ENCODE measurements at regions not wholly inside any gene's neighbourhood (a gene's known extent, or its start where the extent isn't known, plus 50 kb on each side); places are given as distances from the start of the nearest gene placed in this dataset.

DNA sequence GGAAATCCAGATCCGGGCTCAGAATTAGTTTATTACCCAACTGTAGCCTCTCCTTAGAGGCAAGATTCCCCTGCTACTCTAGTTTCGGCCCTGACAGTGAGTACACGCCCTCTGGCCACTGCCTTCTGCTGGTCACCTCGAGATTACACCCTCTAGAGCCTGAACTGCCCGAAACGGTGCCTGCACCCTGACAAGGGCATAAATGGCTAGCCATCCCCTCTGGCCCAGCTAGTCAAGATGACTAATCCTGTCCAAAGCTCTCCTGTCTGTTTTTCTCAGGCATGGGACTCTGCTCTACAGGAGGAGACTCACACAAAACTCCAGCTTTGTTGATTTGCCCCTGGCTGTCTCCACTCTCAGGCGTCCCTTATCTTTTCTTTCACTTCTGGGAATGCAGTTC is 150.5 kb upstream of the UBE2E2 start:
- 89% methylated on average over 6 of the region's 7 CpGs for WGBS (ENCODE audit: insufficient coverage)
- no peak for DNase-seq (ENCODE audit: low read depth in 4 of 6, low spot score in 6 of 6)
- H3K9me3 ChIP-seq (ENCODE audit: control insufficient read depth, insufficient read depth, low read length): no peaks in the 10 kb centered on the region
- H3K27me3 ChIP-seq (ENCODE audit: control insufficient read depth, insufficient read depth, low read length): no peaks in the 10 kb centered on the region
- no peaks in the 10 kb centered on the region for H3K4me1 ChIP-seq (ENCODE audit: control insufficient read depth, insufficient read depth, low read length)
- no peaks in the 10 kb centered on the region for H3K36me3 ChIP-seq (ENCODE audit: control insufficient read depth, insufficient read depth, low read length)
- H3K4me3 ChIP-seq (ENCODE audit: low read depth, low read length): no peak overlapping the region
- H3K27ac ChIP-seq (ENCODE audit: low read depth, low read length): no peak overlapping the region

DNA sequence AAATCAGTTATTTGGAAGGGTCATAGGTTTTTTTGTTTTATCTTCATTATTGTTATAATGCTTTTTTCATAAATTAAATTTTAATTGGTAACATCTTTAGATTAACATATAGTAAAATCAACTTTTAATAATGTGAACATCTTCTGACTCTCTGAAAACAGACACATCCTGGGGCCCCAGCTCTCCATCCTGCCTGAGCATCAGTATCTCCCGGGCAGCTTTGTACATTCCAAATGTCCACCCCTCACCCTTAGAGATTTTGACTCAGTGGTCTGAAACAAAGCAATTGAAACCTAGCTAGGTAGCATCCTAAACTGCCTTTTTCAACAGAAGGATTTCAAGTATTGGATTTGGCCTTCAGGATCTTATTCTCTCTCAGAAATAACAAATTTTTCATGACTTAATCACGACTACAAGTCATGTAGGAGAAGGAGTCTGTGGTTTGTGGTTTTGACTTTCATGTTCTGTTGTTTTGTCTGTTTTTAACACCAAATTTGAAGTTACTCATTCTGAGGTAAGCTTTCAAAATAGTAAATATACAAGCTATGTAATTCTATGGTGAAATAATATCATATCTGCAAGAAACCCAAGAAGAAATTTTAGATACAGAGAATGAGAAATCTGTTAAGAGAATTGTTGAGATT is 147.3 kb upstream of the UBE2E2 start:
- 90% methylated on average over 1 of the region's 2 CpGs for WGBS (ENCODE audit: insufficient coverage)
- H3K27me3 ChIP-seq (ENCODE audit: control insufficient read depth, insufficient read depth, low read length): no peaks in the 10 kb centered on the region
- H3K9me3 ChIP-seq (ENCODE audit: control insufficient read depth, insufficient read depth, low read length): no peaks in the 10 kb centered on the region
- DNase-seq (ENCODE audit: low read depth in 4 of 6, low spot score in 6 of 6): no peak
- H3K36me3 ChIP-seq (ENCODE audit: control insufficient read depth, insufficient read depth, low read length): no peaks in the 10 kb centered on the region
- H3K27ac ChIP-seq (ENCODE audit: low read depth, low read length): no peak overlapping the region
- H3K4me3 ChIP-seq (ENCODE audit: low read depth, low read length): no peak overlapping the region
- no peaks in the 10 kb centered on the region for H3K4me1 ChIP-seq (ENCODE audit: control insufficient read depth, insufficient read depth, low read length)

DNA sequence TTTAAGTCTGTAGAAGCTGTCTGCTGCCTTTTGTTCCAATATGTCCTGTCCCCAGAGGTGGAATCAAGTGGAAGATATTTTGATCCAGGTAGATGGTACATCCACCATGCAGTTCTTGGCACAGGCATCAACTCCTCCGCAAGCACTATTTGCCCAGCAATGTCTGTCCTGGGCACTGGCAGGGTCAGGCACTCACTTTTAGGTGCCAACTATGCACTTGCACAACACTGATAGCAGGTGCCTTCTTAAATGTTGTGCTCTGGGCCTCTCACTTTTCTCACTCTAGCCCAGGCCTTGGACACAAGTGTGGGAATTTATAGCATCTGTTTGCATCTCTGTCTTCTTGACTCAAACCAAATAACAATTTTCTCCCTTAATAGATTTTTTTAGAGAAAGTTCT is 140.5 kb upstream of the UBE2E2 start:
- DNase-seq (ENCODE audit: low read depth in 4 of 6, low spot score in 6 of 6): no peak
- Histone ChIP-seq H3K27ac (ENCODE audit: low read depth, low read length) (no peak overlapping the region), H3K4me1 (ENCODE audit: control insufficient read depth, insufficient read depth, low read length) (no peaks in the 10 kb centered on the region), H3K4me3 (ENCODE audit: low read depth, low read length) (no peak overlapping the region), H3K36me3 (ENCODE audit: control insufficient read depth, insufficient read depth, low read length) (no peaks in the 10 kb centered on the region), H3K27me3 (ENCODE audit: control insufficient read depth, insufficient read depth, low read length) (no peaks in the 10 kb centered on the region), H3K9me3 (ENCODE audit: control insufficient read depth, insufficient read depth, low read length) (no peaks in the 10 kb centered on the region)
- WGBS (ENCODE audit: insufficient coverage): 100% methylated on average over 1 of the region's 1 CpG

DNA sequence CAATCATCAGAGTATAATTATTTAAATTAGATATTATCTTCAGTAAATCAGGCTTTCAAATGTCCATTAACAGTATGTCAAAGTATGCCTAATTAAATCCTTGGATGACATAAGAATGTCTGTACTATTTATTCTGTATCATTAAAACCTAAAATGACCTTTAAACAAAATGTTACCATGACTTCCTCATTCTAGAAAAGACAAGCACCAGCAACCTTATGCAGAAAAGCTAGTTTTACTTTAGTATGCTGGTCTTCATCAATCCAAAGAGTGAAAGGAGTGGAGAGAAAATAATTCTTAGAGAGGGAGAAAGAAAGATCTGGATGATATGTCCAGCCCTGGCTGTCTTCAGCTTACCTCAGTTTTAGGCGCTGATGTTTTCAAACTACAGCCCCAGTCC is 140.1 kb upstream of the UBE2E2 start:
- DNase-seq (ENCODE audit: low read depth in 4 of 6, low spot score in 6 of 6): no peak
- Histone ChIP-seq H3K4me1 (ENCODE audit: control insufficient read depth, insufficient read depth, low read length) (no peaks in the 10 kb centered on the region), H3K27ac (ENCODE audit: low read depth, low read length) (no peak overlapping the region), H3K36me3 (ENCODE audit: control insufficient read depth, insufficient read depth, low read length) (no peaks in the 10 kb centered on the region), H3K4me3 (ENCODE audit: low read depth, low read length) (no peak overlapping the region), H3K27me3 (ENCODE audit: control insufficient read depth, insufficient read depth, low read length) (no peaks in the 10 kb centered on the region), H3K9me3 (ENCODE audit: control insufficient read depth, insufficient read depth, low read length) (no peaks in the 10 kb centered on the region)
- no CpG with 5 or more reads among the region's 1 CpG for WGBS (ENCODE audit: insufficient coverage)

DNA sequence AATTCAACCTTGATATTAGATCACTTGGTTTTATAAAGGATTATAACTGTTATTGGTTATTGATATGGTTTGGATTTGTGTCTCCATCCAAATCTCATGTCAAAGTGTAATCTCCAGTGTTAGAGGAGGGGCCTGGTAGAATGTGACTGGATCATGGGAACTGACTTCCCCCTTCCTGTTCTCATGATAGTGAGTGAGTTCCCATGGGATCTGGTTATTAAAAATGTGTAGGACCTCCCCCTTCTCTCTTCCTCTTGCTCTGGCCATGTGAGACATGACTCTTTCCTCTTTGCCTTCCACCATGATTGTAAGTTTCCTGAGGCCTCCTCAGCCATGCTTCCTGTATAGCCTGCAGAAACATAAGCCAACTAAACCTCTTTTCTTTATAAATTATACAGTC is 136.0 kb upstream of the UBE2E2 start:
- Histone ChIP-seq H3K4me3 (ENCODE audit: low read depth, low read length) (no peak overlapping the region), H3K9me3 (ENCODE audit: control insufficient read depth, insufficient read depth, low read length) (no peaks in the 10 kb centered on the region), H3K4me1 (ENCODE audit: control insufficient read depth, insufficient read depth, low read length) (no peaks in the 10 kb centered on the region), H3K27ac (ENCODE audit: low read depth, low read length) (no peak overlapping the region), H3K27me3 (ENCODE audit: control insufficient read depth, insufficient read depth, low read length) (no peaks in the 10 kb centered on the region), H3K36me3 (ENCODE audit: control insufficient read depth, insufficient read depth, low read length) (no peaks in the 10 kb centered on the region)
- no peak for DNase-seq (ENCODE audit: low read depth in 4 of 6, low spot score in 6 of 6)

DNA sequence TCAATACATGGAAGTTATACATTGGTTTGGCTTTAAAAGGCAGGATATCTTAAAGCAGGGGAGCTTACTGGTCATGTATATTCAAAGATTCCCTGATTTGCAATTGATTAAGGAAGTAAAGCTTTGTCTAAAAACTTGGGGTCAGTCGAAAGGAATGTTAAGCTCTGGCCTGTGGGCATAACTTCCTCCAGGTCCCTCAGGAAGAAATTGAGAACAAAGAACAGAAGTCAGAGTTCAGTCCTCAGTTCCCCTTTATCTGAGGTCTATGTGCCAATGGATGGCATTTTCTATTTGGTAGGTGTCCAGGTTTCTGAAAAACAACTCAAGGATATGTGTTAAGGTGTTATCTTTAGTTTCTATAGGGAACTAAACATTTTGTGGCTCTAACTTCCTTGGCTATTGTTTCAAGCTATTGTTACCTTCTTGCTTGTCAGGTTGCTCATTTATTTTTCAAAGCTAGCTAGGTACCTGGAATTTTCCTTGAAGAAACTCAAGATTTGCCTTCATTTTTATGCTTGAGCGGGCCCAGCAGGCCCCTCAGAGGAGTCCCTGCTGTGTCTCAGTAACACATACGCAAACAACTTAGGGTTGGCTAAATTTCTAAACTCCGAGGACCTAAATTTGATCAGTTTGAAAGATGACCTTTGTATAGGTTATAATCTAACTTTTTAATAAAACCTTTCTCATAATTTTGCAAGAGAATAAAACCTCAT is 135.0 kb upstream of the UBE2E2 start:
- Histone ChIP-seq H3K27ac (ENCODE audit: low read depth, low read length) (no peak overlapping the region), H3K27me3 (ENCODE audit: control insufficient read depth, insufficient read depth, low read length) (no peaks in the 10 kb centered on the region), H3K4me3 (ENCODE audit: low read depth, low read length) (no peak overlapping the region), H3K4me1 (ENCODE audit: control insufficient read depth, insufficient read depth, low read length) (no peaks in the 10 kb centered on the region), H3K9me3 (ENCODE audit: control insufficient read depth, insufficient read depth, low read length) (no peaks in the 10 kb centered on the region), H3K36me3 (ENCODE audit: control insufficient read depth, insufficient read depth, low read length) (no peaks in the 10 kb centered on the region)
- 36% methylated on average over 1 of the region's 4 CpGs for WGBS (ENCODE audit: insufficient coverage)
- no peak for DNase-seq (ENCODE audit: low read depth in 4 of 6, low spot score in 6 of 6)

DNA sequence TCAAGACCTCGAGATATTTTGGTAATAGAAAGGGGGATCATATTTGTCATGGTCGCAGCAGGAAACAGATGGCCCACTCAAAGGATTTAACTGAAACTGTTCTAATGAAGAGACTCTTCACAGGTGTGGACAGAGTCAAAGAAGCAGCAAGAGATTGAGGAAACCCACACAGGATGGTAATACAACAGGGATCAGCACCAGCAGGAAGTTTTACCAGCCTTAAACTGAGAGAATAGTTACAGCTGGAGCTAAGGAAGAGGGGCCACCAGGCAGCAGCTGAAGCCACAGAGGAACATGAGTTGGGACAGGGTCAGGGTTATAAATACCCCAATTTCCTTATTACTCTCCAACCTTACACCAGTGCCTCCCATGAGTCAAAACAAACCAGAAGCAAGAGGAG is 131.8 kb upstream of the UBE2E2 start:
- 75% methylated on average over 1 of the region's 2 CpGs for WGBS (ENCODE audit: insufficient coverage)
- H3K9me3 ChIP-seq (ENCODE audit: control insufficient read depth, insufficient read depth, low read length): no peaks in the 10 kb centered on the region
- no peak for DNase-seq (ENCODE audit: low read depth in 4 of 6, low spot score in 6 of 6)
- H3K4me1 ChIP-seq (ENCODE audit: control insufficient read depth, insufficient read depth, low read length): no peaks in the 10 kb centered on the region
- H3K27me3 ChIP-seq (ENCODE audit: control insufficient read depth, insufficient read depth, low read length): no peaks in the 10 kb centered on the region
- no peak overlapping the region for H3K27ac ChIP-seq (ENCODE audit: low read depth, low read length)
- H3K4me3 ChIP-seq (ENCODE audit: low read depth, low read length): no peak overlapping the region
- H3K36me3 ChIP-seq (ENCODE audit: control insufficient read depth, insufficient read depth, low read length): no peaks in the 10 kb centered on the region

DNA sequence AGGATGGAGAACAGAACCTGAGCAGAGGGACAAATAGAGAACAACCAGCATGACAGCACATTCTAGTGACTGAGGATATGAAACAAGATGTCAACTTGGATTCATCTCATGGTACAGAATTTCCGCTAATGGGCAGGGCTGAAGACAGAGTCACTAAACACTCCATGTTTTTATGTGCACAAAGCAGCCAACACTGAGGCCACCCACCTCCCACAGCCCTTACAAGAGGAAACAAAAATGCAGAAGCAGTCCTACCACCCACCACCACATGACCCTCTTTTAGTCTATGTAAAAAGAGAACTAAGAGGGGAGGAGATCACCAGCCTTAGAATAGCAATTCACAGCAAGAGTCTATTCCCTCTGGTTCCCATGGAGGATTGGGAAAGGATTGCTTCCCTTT is 131.4 kb upstream of the UBE2E2 start:
- no peaks in the 10 kb centered on the region for H3K27me3 ChIP-seq (ENCODE audit: control insufficient read depth, insufficient read depth, low read length)
- H3K27ac ChIP-seq (ENCODE audit: low read depth, low read length): no peak overlapping the region
- 88% methylated on average over 1 of the region's 1 CpG for WGBS (ENCODE audit: insufficient coverage)
- no peak overlapping the region for H3K4me3 ChIP-seq (ENCODE audit: low read depth, low read length)
- no peaks in the 10 kb centered on the region for H3K36me3 ChIP-seq (ENCODE audit: control insufficient read depth, insufficient read depth, low read length)
- no peaks in the 10 kb centered on the region for H3K4me1 ChIP-seq (ENCODE audit: control insufficient read depth, insufficient read depth, low read length)
- DNase-seq (ENCODE audit: low read depth in 4 of 6, low spot score in 6 of 6): no peak
- H3K9me3 ChIP-seq (ENCODE audit: control insufficient read depth, insufficient read depth, low read length): no peaks in the 10 kb centered on the region

DNA sequence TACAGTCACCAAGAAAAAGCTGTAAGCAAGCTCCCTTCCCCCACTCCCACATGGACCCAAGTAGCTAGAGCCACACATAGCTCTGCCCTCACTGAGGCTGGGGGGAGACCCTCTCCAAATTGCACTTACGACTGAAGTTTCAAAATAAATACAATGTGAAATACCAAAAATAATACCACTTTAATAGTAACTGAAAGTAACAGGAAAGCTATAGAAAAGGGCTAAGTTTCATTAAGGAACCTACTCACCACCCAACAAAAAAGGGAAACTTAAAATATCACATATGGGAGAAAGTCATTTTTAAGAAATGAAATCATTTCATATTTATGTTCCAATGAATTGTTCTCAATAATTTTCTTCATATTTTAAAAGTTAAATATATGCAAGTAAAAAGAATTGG is 130.4 kb upstream of the UBE2E2 start:
- Histone ChIP-seq H3K36me3 (ENCODE audit: control insufficient read depth, insufficient read depth, low read length) (no peaks in the 10 kb centered on the region), H3K27me3 (ENCODE audit: control insufficient read depth, insufficient read depth, low read length) (no peaks in the 10 kb centered on the region), H3K4me1 (ENCODE audit: control insufficient read depth, insufficient read depth, low read length) (no peaks in the 10 kb centered on the region), H3K27ac (ENCODE audit: low read depth, low read length) (no peak overlapping the region), H3K9me3 (ENCODE audit: control insufficient read depth, insufficient read depth, low read length) (no peaks in the 10 kb centered on the region), H3K4me3 (ENCODE audit: low read depth, low read length) (no peak overlapping the region)
- no CpG with 5 or more reads among the region's 1 CpG for WGBS (ENCODE audit: insufficient coverage)
- no peak for DNase-seq (ENCODE audit: low read depth in 4 of 6, low spot score in 6 of 6)

DNA sequence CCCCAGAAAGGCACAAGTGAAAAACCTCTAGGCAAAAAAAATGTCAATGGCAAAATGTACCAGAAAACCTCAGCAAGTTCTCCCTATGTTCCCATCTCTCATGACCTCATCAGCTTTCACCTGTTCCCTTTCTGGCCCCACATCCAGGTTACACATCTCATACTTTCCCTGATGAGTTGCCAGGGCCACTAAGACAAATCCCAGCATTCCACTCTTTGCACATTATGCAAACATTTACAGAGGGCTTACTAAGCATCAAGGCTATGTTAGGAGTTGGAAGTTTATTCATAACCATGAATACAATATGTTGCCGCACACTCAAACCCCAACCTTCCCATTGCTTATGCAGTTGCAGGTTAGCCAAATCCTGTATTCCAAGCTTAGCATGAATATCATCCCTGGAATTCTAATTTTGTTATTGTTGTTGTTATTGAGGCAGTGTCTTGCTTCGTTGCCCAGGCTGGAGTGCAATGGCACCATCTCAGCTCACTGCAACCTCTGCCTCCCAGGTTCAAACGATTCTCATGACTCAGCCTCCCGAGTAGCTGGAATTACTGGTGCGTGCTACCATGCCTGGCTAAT is 129.3 kb upstream of the UBE2E2 start:
- Histone ChIP-seq H3K4me3 (ENCODE audit: low read depth, low read length) (no peak overlapping the region), H3K9me3 (ENCODE audit: control insufficient read depth, insufficient read depth, low read length) (no peaks in the 10 kb centered on the region), H3K4me1 (ENCODE audit: control insufficient read depth, insufficient read depth, low read length) (no peaks in the 10 kb centered on the region), H3K27ac (ENCODE audit: low read depth, low read length) (no peak overlapping the region), H3K27me3 (ENCODE audit: control insufficient read depth, insufficient read depth, low read length) (no peaks in the 10 kb centered on the region), H3K36me3 (ENCODE audit: control insufficient read depth, insufficient read depth, low read length) (no peaks in the 10 kb centered on the region)
- DNase-seq (ENCODE audit: low read depth in 4 of 6, low spot score in 6 of 6): no peak
- 92% methylated on average over 2 of the region's 5 CpGs for whole genome bisulfite sequencing (ENCODE audit: insufficient coverage)
